ENCODE measurements at regions not wholly inside any gene's neighbourhood (a gene's known extent, or its start where the extent isn't known, plus 50 kb on each side); places are given as distances from the start of the nearest gene placed in this dataset.
A peak's percentile ranks its signal among the peaks of the same experiment; 100 is the strongest.

DNA sequence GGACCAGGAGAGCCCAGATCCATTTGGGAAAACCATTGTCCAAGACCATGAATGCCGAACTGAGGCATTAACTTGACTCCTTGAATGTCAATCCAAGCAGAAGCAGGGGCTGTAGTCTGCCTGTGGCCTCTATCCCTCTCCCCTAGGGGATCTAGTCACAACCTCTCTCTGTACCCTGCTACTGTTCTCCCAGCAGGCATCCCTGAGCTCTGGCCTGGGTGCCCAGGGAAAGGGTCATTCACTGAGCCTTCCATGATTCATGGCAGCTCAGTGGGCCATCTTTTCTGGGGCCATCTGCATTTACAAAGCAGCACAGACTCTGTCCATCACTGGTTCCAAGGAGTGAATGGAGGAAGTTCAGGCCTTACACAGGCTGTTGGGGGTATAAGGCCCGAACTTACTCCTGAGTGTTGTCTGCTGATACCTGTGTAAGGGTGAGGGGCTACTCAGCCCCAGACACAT lies 151.8 kb downstream of the ZFP36L2 start:
- Histone ChIP-seq H3K27ac (ENCODE audit: low read depth in 1 of 2, low read length in 1 of 2) (peak overlapping the region; percentile 8 to 40), H3K4me1 (ENCODE audit: control insufficient read depth in 2 of 2, insufficient read depth in 2 of 2, low read length in 2 of 2) (peaks cover 4 to 59% of the 10 kb centered on the region in 2 donors), H3K27me3 (ENCODE audit: control insufficient read depth in 2 of 2, insufficient read depth in 1 of 2, low read length in 1 of 2) (no peaks in the 10 kb centered on the region), H3K36me3 (ENCODE audit: control insufficient read depth in 2 of 2, insufficient read depth in 2 of 2, low read length in 1 of 2) (no peaks in the 10 kb centered on the region), H3K9me3 (ENCODE audit: control insufficient read depth in 2 of 2, insufficient read depth in 1 of 2, low read length in 1 of 2) (no peaks in the 10 kb centered on the region), H3K4me3 (ENCODE audit: low read length in 2 of 2) (no peak overlapping the region)
- 97% methylated on average over 2 of the region's 2 CpGs for WGBS
- DNase-seq (ENCODE audit: low read depth in 6 of 9, low spot score in 9 of 9): no peak

DNA sequence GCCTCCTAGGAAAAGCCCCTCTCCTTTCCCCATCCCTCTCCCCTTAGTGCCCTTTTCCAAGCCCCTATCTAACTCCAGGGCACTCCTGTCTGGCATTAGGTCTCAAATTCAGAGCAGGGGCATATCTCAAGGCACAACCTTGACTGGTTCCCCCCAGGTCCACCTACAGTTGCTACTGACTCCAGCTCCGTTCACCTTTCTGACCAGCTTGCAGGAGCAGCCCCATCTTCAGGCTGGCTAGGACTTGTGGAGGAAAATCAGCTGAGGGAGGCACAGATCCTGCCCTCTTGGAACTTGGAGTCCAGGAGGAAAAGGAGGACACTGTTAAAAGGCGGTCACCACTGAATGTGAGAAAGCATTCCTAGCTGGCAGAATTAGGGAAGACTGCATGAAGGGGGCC lies 152.4 kb downstream of the ZFP36L2 start:
- over 99% methylated on average over 2 of the region's 2 CpGs for WGBS
- peaks cover 4 to 58% of the 10 kb centered on the region in 2 donors for H3K4me1 ChIP-seq (ENCODE audit: control insufficient read depth in 2 of 2, insufficient read depth in 2 of 2, low read length in 2 of 2)
- no peak for DNase-seq (ENCODE audit: low read depth in 6 of 9, low spot score in 9 of 9)
- H3K4me3 ChIP-seq (ENCODE audit: low read length in 2 of 2): peak overlapping the region in 1 of 2 donors; percentile 5
- no peaks in the 10 kb centered on the region for H3K36me3 ChIP-seq (ENCODE audit: control insufficient read depth in 2 of 2, insufficient read depth in 2 of 2, low read length in 1 of 2)
- peak overlapping the region; percentile 18 to 40 for H3K27ac ChIP-seq (ENCODE audit: low read depth in 1 of 2, low read length in 1 of 2)
- H3K9me3 ChIP-seq (ENCODE audit: control insufficient read depth in 2 of 2, insufficient read depth in 1 of 2, low read length in 1 of 2): no peaks in the 10 kb centered on the region
- no peaks in the 10 kb centered on the region for H3K27me3 ChIP-seq (ENCODE audit: control insufficient read depth in 2 of 2, insufficient read depth in 1 of 2, low read length in 1 of 2)

DNA sequence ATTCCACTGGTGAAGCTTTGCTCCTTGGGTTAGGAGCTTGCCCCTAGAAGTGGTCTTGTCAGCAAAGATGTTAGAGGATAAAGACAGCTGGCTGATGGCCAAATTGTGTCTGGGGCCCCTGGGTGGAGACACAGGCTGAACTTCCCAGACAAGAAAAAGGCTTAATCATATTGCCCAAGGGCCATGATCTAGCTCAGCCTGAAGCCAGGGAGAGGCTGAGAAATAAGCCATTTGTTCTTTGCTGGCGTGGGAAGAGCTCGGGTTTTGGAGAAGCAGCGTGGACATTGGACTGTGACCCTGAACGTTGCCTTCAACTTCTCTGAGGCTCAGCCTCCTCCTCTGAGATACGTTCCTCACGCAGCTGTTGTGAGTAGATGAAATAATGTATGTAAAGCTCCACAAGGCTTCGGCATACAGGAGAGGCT lies 153.0 kb downstream of the ZFP36L2 start:
- Histone ChIP-seq H3K27me3 (ENCODE audit: control insufficient read depth in 2 of 2, insufficient read depth in 1 of 2, low read length in 1 of 2) (no peaks in the 10 kb centered on the region), H3K4me3 (ENCODE audit: low read length in 2 of 2) (peak overlapping the region in 1 of 2 donors; percentile 5)

DNA sequence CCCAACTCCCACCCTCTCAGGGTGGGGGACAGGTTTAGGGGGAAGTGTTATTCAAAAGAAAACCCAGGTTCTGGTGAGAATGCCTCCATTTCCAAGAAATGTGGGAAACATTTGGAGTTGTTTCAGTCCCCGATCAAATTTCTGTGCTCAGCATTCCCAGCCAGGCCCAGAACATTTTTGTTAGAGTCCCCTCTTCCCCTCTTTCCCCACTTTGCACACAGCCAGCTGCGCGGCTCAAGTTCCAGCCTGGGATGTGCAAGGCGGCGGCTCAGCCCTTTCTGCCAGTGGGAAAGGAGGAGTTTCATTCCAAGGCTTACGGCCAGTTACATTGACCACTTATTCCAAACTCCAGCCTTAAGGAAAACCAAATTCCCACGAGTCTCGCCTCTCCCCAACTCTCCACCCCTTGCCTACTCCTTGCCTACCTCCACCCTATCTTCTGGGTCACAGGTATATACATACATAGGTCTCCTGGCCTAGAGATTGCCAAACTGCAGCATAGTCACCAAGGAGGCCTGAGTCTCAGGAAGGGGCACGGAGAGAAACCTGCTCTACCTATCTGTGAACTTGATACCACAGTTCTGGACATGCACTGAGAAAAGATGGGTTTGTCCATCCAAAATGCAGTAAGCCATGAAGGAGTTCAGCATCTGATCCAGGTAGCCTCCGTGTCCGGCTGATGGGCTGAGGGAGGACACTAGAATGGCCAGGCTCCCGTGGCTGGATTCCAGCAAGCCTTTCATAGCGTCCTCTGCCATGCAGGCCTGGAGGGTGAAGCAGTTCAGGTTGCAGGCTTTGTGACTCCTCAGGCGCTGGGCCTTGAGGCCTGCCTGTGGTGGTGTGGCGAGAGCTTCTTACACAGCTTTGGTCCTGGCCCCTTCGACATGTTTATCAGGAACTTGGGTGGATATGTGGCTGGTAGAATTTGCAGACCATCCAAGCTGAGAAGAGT lies 154.5 kb downstream of the ZFP36L2 start:
- Histone ChIP-seq H3K4me1 (ENCODE audit: control insufficient read depth in 2 of 2, insufficient read depth in 2 of 2, low read length in 2 of 2) (peaks cover 0 to 71% of the 10 kb centered on the region in 2 donors), H3K9me3 (ENCODE audit: control insufficient read depth in 2 of 2, insufficient read depth in 1 of 2, low read length in 1 of 2) (no peaks in the 10 kb centered on the region), H3K27me3 (ENCODE audit: control insufficient read depth in 2 of 2, insufficient read depth in 1 of 2, low read length in 1 of 2) (peaks cover 0 to 4% of the 10 kb centered on the region in 2 donors), H3K27ac (ENCODE audit: low read depth in 1 of 2, low read length in 1 of 2) (peak overlapping the region; percentile 66), H3K36me3 (ENCODE audit: control insufficient read depth in 2 of 2, insufficient read depth in 2 of 2, low read length in 1 of 2) (no peaks in the 10 kb centered on the region), H3K4me3 (ENCODE audit: low read length in 2 of 2) (no peak overlapping the region)
- no peak for DNase-seq (ENCODE audit: low read depth in 6 of 9, low spot score in 9 of 9)
- WGBS: 93% methylated on average over 16 of the region's 16 CpGs

More for the DNA sequence above, 153.0 kb downstream of the ZFP36L2 start:
- H3K27ac ChIP-seq (ENCODE audit: low read depth in 1 of 2, low read length in 1 of 2): peak overlapping the region; percentile 40 to 73
- 78% methylated on average over 7 of the region's 7 CpGs for WGBS
- DNase-seq (ENCODE audit: low read depth in 6 of 9, low spot score in 9 of 9): no peak
- no peaks in the 10 kb centered on the region for H3K36me3 ChIP-seq (ENCODE audit: control insufficient read depth in 2 of 2, insufficient read depth in 2 of 2, low read length in 1 of 2)
- H3K4me1 ChIP-seq (ENCODE audit: control insufficient read depth in 2 of 2, insufficient read depth in 2 of 2, low read length in 2 of 2): peaks cover 0 to 64% of the 10 kb centered on the region in 2 donors
- no peaks in the 10 kb centered on the region for H3K9me3 ChIP-seq (ENCODE audit: control insufficient read depth in 2 of 2, insufficient read depth in 1 of 2, low read length in 1 of 2)

DNA sequence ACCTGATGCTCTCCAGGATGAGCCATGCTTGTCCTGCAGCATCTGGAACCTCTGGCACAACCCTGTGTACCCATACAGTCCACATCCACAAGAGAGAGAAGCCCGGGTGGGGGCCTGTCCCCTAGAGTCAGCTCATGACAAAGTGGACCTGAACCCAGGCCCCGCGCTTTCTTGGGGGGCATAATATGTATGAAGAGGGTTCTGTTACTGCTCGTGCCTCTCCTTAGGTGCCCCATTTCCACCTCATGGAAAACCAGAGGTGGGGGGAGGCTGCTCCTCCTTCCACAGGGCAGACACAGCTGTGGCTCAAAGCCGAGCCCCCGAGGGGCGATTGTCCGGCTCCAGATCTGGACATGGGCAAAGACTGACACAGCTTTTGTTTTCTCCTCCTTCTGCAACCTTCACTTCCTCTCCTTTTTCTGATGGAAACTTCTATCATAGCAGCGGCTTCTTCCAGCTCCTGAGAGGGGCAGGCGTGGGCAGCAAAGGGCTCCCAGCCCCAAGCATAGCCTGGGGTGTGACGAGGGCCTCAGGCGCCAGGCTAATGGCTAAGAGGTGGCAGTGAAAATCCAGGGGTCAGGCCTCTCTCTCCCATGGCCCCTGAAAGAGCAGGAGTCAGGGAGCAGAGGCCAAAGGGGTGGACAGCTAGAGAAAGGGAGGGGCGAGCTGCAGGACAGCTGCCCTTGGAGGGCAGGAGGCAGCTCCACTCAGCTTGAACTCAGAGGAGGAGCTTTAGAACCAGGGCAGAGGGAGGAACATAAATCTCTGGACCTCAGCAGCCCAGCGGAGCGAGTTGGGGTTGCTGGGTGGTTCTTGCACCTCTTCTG lies 155.5 kb downstream of the ZFP36L2 start:
- H3K27me3 ChIP-seq (ENCODE audit: control insufficient read depth in 2 of 2, insufficient read depth in 1 of 2, low read length in 1 of 2): peaks cover 0 to 4% of the 10 kb centered on the region in 2 donors
- no peak overlapping the region for H3K4me3 ChIP-seq (ENCODE audit: low read length in 2 of 2)
- DNase-seq (ENCODE audit: low read depth in 6 of 9, low spot score in 9 of 9): no peak
- WGBS: 97% methylated on average over 15 of the region's 15 CpGs
- no peaks in the 10 kb centered on the region for H3K36me3 ChIP-seq (ENCODE audit: control insufficient read depth in 2 of 2, insufficient read depth in 2 of 2, low read length in 1 of 2)
- H3K9me3 ChIP-seq (ENCODE audit: control insufficient read depth in 2 of 2, insufficient read depth in 1 of 2, low read length in 1 of 2): no peaks in the 10 kb centered on the region
- peak overlapping the region; percentile 66 to 76 for H3K27ac ChIP-seq (ENCODE audit: low read depth in 1 of 2, low read length in 1 of 2)
- peaks cover 0 to 71% of the 10 kb centered on the region in 2 donors for H3K4me1 ChIP-seq (ENCODE audit: control insufficient read depth in 2 of 2, insufficient read depth in 2 of 2, low read length in 2 of 2)

DNA sequence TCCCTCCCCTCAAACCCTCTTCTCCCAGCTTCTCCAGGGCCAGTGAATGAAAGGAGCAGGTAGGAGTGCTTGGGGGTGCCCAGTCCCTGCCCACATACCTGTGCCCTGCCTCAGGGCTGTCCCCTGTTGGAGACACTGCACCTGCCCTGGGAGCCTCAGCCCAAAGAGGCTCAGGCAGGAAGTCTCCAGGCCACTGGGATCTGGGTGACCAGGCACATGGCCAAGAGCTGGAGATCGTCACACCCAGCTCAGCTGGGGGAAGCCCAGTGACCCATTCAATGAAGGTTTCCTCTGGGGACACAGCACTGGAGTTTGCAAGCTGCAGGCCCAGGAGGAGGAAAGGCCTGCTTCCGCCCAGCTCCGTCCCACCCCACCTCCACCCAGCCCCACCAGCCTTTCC lies 156.4 kb downstream of the ZFP36L2 start:
- Histone ChIP-seq H3K36me3 (ENCODE audit: control insufficient read depth in 2 of 2, insufficient read depth in 2 of 2, low read length in 1 of 2) (no peaks in the 10 kb centered on the region), H3K27ac (ENCODE audit: low read depth in 1 of 2, low read length in 1 of 2) (no peak overlapping the region), H3K9me3 (ENCODE audit: control insufficient read depth in 2 of 2, insufficient read depth in 1 of 2, low read length in 1 of 2) (no peaks in the 10 kb centered on the region), H3K27me3 (ENCODE audit: control insufficient read depth in 2 of 2, insufficient read depth in 1 of 2, low read length in 1 of 2) (peaks cover 0 to 4% of the 10 kb centered on the region in 2 donors), H3K4me1 (ENCODE audit: control insufficient read depth in 2 of 2, insufficient read depth in 2 of 2, low read length in 2 of 2) (peaks cover 0 to 70% of the 10 kb centered on the region in 2 donors), H3K4me3 (ENCODE audit: low read length in 2 of 2) (no peak overlapping the region)
- 94% methylated on average over 3 of the region's 3 CpGs for WGBS
- no peak for DNase-seq (ENCODE audit: low read depth in 6 of 9, low spot score in 9 of 9)

DNA sequence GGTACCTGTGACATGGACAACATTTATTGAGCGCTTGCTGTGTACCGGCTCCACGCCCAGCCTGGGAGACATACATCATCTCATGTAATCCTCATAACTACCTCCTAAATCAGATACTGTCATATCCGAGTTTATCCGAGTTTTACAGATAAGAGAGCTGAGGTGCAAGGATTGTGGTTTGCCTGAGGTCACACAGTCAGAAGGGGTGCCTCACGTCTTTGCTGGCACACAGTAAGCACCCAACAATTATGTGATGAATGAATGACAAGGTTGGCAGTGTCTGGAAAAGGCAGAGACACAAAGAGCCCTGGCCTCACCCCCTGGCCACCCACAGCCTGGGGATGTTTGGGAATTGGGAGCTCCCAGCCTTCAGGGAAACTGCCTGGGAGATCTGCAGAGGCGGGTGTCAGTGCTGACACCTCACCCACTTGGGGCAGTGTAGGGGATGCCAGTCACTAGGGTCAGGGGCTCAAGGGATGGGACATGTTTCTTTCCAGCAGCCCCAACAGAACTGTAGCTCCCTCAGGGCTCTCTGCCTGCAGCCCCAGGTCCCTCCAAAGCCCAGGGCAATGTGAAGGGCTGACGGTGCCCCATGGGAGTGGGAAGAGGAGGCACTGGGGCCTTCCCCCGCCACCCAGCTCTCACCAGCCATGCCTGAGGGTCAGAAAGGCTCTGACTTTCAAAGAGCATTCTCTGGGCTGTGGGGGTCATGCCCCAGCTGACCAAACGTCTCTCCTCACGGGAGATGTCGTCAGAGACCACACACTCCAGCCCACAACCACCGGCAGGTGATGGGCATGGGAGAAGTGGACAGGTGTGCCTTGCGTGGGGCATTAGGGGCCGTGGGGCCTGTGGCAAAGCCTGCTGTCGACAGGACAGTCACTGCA lies 157.5 kb downstream of the ZFP36L2 start:
- H3K4me3 ChIP-seq (ENCODE audit: low read length in 2 of 2): no peak overlapping the region
- H3K36me3 ChIP-seq (ENCODE audit: control insufficient read depth in 2 of 2, insufficient read depth in 2 of 2, low read length in 1 of 2): no peaks in the 10 kb centered on the region
- DNase-seq (ENCODE audit: low read depth in 6 of 9, low spot score in 9 of 9): no peak
- WGBS: 93% methylated on average over 16 of the region's 16 CpGs
- H3K27ac ChIP-seq (ENCODE audit: low read depth in 1 of 2, low read length in 1 of 2): no peak overlapping the region
- no peaks in the 10 kb centered on the region for H3K9me3 ChIP-seq (ENCODE audit: control insufficient read depth in 2 of 2, insufficient read depth in 1 of 2, low read length in 1 of 2)
- peaks cover 0 to 4% of the 10 kb centered on the region in 2 donors for H3K27me3 ChIP-seq (ENCODE audit: control insufficient read depth in 2 of 2, insufficient read depth in 1 of 2, low read length in 1 of 2)
- peaks cover 0 to 62% of the 10 kb centered on the region in 2 donors for H3K4me1 ChIP-seq (ENCODE audit: control insufficient read depth in 2 of 2, insufficient read depth in 2 of 2, low read length in 2 of 2)

DNA sequence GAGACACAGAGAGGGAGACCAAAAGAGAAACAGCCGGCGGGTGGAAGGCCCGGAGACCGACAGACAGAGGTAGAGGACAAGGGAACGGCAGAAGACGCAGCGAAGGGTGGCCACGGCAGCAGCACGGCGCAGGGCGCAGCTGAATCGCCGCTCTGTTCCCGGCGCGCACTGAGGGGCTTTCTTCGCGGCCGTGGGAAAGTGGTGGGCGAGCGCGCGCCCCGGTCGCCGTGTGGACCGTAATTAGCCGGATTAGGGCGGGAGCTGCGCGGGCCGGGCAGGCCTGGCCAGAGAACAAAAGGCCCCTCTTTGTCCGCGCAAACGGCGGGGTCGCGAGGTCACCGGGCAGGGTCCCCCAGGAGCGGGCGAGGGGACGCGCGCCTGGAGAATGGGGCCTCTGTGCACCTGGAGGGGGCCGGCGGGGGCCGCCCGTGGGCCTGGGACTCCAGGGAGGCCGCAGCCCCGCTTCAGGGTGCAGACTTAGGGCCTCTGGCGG lies 158.3 kb downstream of the ZFP36L2 start:
- Histone ChIP-seq H3K9me3 (ENCODE audit: control insufficient read depth in 2 of 2, insufficient read depth in 1 of 2, low read length in 1 of 2) (no peaks in the 10 kb centered on the region), H3K27me3 (ENCODE audit: control insufficient read depth in 2 of 2, insufficient read depth in 1 of 2, low read length in 1 of 2) (peaks cover 0 to 4% of the 10 kb centered on the region in 2 donors), H3K4me1 (ENCODE audit: control insufficient read depth in 2 of 2, insufficient read depth in 2 of 2, low read length in 2 of 2) (peaks cover 0 to 55% of the 10 kb centered on the region in 2 donors), H3K36me3 (ENCODE audit: control insufficient read depth in 2 of 2, insufficient read depth in 2 of 2, low read length in 1 of 2) (no peaks in the 10 kb centered on the region), H3K4me3 (ENCODE audit: low read length in 2 of 2) (no peak overlapping the region), H3K27ac (ENCODE audit: low read depth in 1 of 2, low read length in 1 of 2) (no peak overlapping the region)
- WGBS: 95% methylated on average over 51 of the region's 51 CpGs
- DNase-seq (ENCODE audit: low read depth in 6 of 9, low spot score in 9 of 9): no peak

All from thymus (tissue), 11 donors.